ENCODE measurements at regions not wholly inside any gene's neighbourhood (a gene's known extent, or its start where the extent isn't known, plus 50 kb on each side); places are given as distances from the start of the nearest gene placed in this dataset.

DNA sequence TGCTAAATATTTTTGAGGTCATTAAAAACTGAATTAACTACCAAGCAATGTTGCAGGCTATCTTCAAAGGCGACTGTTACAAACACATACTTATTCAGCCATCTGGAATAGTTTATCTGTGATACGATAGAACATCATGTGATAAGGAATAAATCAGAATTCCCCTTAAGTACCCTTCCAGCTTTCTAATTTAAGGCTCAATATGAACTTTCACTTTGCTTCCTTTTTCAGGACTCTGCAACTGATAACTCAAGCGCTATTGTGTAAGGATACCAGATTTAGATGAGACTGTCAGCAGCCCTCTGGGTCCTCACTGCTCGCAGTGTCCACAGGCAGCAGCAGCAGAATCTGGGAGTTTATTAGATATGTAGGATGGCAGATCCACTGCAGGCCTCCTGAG lies 416.3 kb downstream of the SPATA31D1 start:
- no peak for TF ChIP-seq CTCF (IDR thresholded peaks at IDR 0.05; ENCODE audit: poor library complexity, severe bottlenecking)
- no peak for TF ChIP-seq POLR2AphosphoS5 (IDR thresholded peaks at IDR 0.05)
- no peak for TF ChIP-seq EZH2 (IDR thresholded peaks at IDR 0.05; ENCODE audit: borderline replicate concordance, insufficient read depth, low read length, poor library complexity, severe bottlenecking)
- no peak for TF ChIP-seq TAF1 (IDR thresholded peaks at IDR 0.05; ENCODE audit: low read depth)
- no peak for TF ChIP-seq RAD21 (conservative IDR thresholded peaks at IDR 0.05)
